ENCODE measurements at regions not wholly inside any gene's neighbourhood (a gene's known extent, or its start where the extent isn't known, plus 50 kb on each side); places are given as distances from the start of the nearest gene placed in this dataset.
A peak's percentile ranks its signal among the peaks of the same experiment; 100 is the strongest.

DNA sequence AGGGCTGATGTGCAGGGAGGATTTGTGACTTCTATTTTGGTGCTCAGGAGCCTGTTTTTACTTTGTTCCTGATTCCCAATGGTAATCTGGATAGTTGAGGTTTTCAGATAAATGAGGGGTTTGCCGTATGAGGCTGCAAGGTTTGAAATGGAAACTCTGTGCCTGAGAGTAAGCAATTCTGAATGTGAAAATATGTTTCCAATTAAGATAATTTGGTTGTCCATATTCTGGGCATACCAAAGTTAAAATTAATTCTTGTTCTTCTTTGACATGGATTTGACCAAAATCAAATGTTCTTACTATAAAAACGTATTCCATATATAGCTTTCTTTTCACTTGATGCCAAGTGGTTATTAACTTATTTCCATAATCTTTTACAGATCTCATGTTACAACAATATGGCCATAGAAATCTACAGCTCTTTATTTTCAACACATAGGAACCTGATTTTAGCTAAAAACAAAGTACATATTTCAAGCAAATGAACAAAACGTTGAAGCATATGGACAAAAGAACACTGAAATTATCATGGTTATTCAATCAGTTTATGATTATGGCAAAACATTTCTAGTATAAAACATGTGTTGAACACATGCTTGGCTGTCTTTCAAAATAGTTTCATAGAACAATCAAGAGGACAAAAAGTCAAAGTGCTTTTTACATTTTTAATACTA, 63.4 kb upstream of the ARHGAP28 start:
- no peaks in the 10 kb centered on the region for H3K4me1 ChIP-seq (ENCODE audit: control insufficient read depth in 1 of 2, insufficient read depth in 2 of 2, low read length in 2 of 2)
- no peaks in the 10 kb centered on the region for H3K36me3 Mint-ChIP-seq
- H3K79me2 ChIP-seq (ENCODE audit: insufficient read depth, low read length), result no peaks in the 10 kb centered on the region
- no peak overlapping the region for H3K27ac Mint-ChIP-seq
- no peaks in the 10 kb centered on the region for H4K20me1 ChIP-seq (ENCODE audit: insufficient read depth, low read length)
- no peak overlapping the region for H3K4me3 Mint-ChIP-seq
- intact Hi-C loops (cut with micrococcal nuclease), result no loop called here
- H3K9ac ChIP-seq (ENCODE audit: insufficient read depth, low read length, poor library complexity, severe bottlenecking), result no peak overlapping the region
- peaks cover 0 to 1% (median 0%) of the 10 kb centered on the region in 3 donors for H3K27me3 Mint-ChIP-seq (ENCODE audit: low read depth in 3 of 3)
- TF ChIP-seq, protein P1, sequence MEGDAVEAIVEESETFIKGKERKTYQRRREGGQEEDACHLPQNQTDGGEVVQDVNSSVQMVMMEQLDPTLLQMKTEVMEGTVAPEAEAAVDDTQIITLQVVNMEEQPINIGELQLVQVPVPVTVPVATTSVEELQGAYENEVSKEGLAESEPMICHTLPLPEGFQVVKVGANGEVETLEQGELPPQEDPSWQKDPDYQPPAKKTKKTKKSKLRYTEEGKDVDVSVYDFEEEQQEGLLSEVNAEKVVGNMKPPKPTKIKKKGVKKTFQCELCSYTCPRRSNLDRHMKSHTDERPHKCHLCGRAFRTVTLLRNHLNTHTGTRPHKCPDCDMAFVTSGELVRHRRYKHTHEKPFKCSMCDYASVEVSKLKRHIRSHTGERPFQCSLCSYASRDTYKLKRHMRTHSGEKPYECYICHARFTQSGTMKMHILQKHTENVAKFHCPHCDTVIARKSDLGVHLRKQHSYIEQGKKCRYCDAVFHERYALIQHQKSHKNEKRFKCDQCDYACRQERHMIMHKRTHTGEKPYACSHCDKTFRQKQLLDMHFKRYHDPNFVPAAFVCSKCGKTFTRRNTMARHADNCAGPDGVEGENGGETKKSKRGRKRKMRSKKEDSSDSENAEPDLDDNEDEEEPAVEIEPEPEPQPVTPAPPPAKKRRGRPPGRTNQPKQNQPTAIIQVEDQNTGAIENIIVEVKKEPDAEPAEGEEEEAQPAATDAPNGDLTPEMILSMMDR (IDR thresholded peaks at IDR 0.05), result no peak
- no peak overlapping the region for H2AFZ ChIP-seq (ENCODE audit: insufficient read depth, low read depth, low read length, poor library complexity, severe bottlenecking)
- peaks cover 0 to 8% (median 3%) of the 10 kb centered on the region in 7 donors for H3K9me3 Mint-ChIP-seq
- H3K36me3 ChIP-seq (replicated peaks in 1 of 2; ENCODE audit: control insufficient read depth in 1 of 2, insufficient read depth in 2 of 2, low read length in 2 of 2), result no peaks in the 10 kb centered on the region
- no peaks in the 10 kb centered on the region for H3K4me1 Mint-ChIP-seq
- peaks cover 0 to 4% of the 10 kb centered on the region in 2 donors for H3K9me3 ChIP-seq (replicated peaks in 1 of 2; ENCODE audit: control insufficient read depth in 1 of 2, insufficient read depth in 1 of 2, low read length in 2 of 2)
- no peak overlapping the region for H3K4me3 ChIP-seq (replicated peaks in 1 of 3; ENCODE audit: low read depth in 2 of 3, low read length in 3 of 3)
- H3K4me2 ChIP-seq (replicated peaks; ENCODE audit: extremely low read depth, low read length, poor library complexity, severe bottlenecking), result no peak overlapping the region
- no peak overlapping the region for H3K27ac ChIP-seq (ENCODE audit: low read depth in 1 of 2, low read length in 2 of 2)
- DNase-seq, result no peak
- no peaks in the 10 kb centered on the region for H3K27me3 ChIP-seq (ENCODE audit: control insufficient read depth in 2 of 2, insufficient read depth in 2 of 2, low read length in 2 of 2)
- WGBS (ENCODE audit: insufficient coverage), result 100% methylated on average over 1 of the region's 3 CpGs

DNA sequence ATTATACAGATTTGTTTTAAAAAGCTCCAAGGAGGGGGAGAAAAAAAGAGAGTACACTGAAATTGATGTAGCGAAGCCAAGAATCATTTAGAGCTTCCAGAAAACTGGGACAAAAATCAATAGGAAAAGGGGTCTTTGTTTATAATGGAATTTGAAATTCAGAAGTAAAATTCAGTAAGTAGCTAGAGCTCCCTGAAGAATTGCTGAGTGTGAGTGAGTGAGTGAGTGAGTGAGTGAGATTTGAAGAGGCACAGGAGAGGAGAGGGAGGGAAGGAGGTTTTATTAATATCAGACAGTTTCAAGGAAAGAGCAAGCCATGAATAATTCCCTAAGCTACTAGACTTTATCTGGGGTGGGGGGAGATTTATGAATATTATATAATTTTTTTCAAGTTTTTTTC, 60.7 kb upstream of the ARHGAP28 start:
- H3K36me3 Mint-ChIP-seq, result no peaks in the 10 kb centered on the region
- WGBS (ENCODE audit: insufficient coverage), result 100% methylated on average over 1 of the region's 1 CpG

More for the DNA sequence above, 60.7 kb upstream of the ARHGAP28 start:
- Histone ChIP-seq H3K4me2 (replicated peaks; ENCODE audit: extremely low read depth, low read length, poor library complexity, severe bottlenecking) (no peak overlapping the region), H3K27me3 (ENCODE audit: control insufficient read depth in 2 of 2, insufficient read depth in 2 of 2, low read length in 2 of 2) (no peaks in the 10 kb centered on the region), H3K9ac (ENCODE audit: insufficient read depth, low read length, poor library complexity, severe bottlenecking) (no peak overlapping the region), H3K9me3 (replicated peaks in 1 of 2; ENCODE audit: control insufficient read depth in 1 of 2, insufficient read depth in 1 of 2, low read length in 2 of 2) (peaks cover 0 to under 1% of the 10 kb centered on the region in 2 donors), H2AFZ (ENCODE audit: insufficient read depth, low read depth, low read length, poor library complexity, severe bottlenecking) (no peak overlapping the region), H3K4me1 (ENCODE audit: control insufficient read depth in 1 of 2, insufficient read depth in 2 of 2, low read length in 2 of 2) (no peaks in the 10 kb centered on the region), H4K20me1 (ENCODE audit: insufficient read depth, low read length) (no peaks in the 10 kb centered on the region), H3K79me2 (ENCODE audit: insufficient read depth, low read length) (no peaks in the 10 kb centered on the region), H3K27ac (ENCODE audit: low read depth in 1 of 2, low read length in 2 of 2) (no peak overlapping the region), H3K4me3 (replicated peaks in 1 of 3; ENCODE audit: low read depth in 2 of 3, low read length in 3 of 3) (no peak overlapping the region), H3K36me3 (replicated peaks in 1 of 2; ENCODE audit: control insufficient read depth in 1 of 2, insufficient read depth in 2 of 2, low read length in 2 of 2) (no peaks in the 10 kb centered on the region)
- Mint-ChIP-seq H3K4me1 (no peaks in the 10 kb centered on the region), H3K27me3 (ENCODE audit: low read depth in 3 of 3) (peaks cover 0 to 1% (median 1%) of the 10 kb centered on the region in 3 donors), H3K9me3 (peaks cover 0 to 7% (median 1%) of the 10 kb centered on the region in 7 donors), H3K27ac (peak overlapping the region in 1 of 7 donors; percentile 18), H3K4me3 (no peak overlapping the region)
- DNase-seq, result no peak
- TF ChIP-seq, protein P1 (IDR thresholded peaks at IDR 0.05), result no peak
- intact Hi-C loops (cut with micrococcal nuclease), result no loop called here

Measured in CD14-positive monocyte (primary cell).